AG08396 (cell line): ENCODE measurements at regions not wholly inside any gene's neighbourhood (a gene's known extent, or its start where the extent isn't known, plus 50 kb on each side); places are given as distances from the start of the nearest gene placed in this dataset.

Experiments
- DNase-seq: peaks from one replicate; pipeline ENCODE4 v3.0.0; 2012; ENCODE audit warnings: low spot score, mixed read lengths

- DNase-seq: no peak
Observed at GRCh38 chr1:29868944-29869343, 632.6 kb downstream of the PTPRU start.

GRCh38 chr1:29868096-29868495 is 631.8 kb downstream of the PTPRU start:
- no peak for DNase-seq

- no peak for DNase-seq
Observed at GRCh38 chr1:29865051-29865450, 628.7 kb downstream of the PTPRU start.

- DNase-seq: no peak
Observed at GRCh38 chr1:29864431-29865022, 628.2 kb downstream of the PTPRU start.

- no peak for DNase-seq
Observed at GRCh38 chr1:29861922-29862321, 625.6 kb downstream of the PTPRU start.

GRCh38 chr1:29861446-29861845 is 625.1 kb downstream of the PTPRU start:
- no peak for DNase-seq

- no peak for DNase-seq
Observed at GRCh38 chr1:29860681-29861080, 624.4 kb downstream of the PTPRU start.

GRCh38 chr1:29860056-29860455 is 623.7 kb downstream of the PTPRU start:
- DNase-seq: no peak

- DNase-seq: no peak
Observed at GRCh38 chr1:29859126-29859525, 622.8 kb downstream of the PTPRU start.

GRCh38 chr1:29858646-29859045 is 622.3 kb downstream of the PTPRU start:
- DNase-seq: no peak

GRCh38 chr1:29856340-29857114 is 620.2 kb downstream of the PTPRU start:
- no peak for DNase-seq

GRCh38 chr1:29855561-29856160 is 619.3 kb downstream of the PTPRU start:
- no peak for DNase-seq

GRCh38 chr1:29854700-29855276 is 618.5 kb downstream of the PTPRU start:
- no peak for DNase-seq

- DNase-seq: no peak
Observed at GRCh38 chr1:29853716-29854330, 617.5 kb downstream of the PTPRU start.

GRCh38 chr1:29852248-29852647 is 615.9 kb downstream of the PTPRU start:
- DNase-seq: no peak

- DNase-seq: no peak
Observed at GRCh38 chr1:29851691-29852090, 615.4 kb downstream of the PTPRU start.

- no peak for DNase-seq
Observed at GRCh38 chr1:29849991-29850757, 613.9 kb downstream of the PTPRU start.

- peak; percentile 17 for DNase-seq
Observed at GRCh38 chr1:29849038-29849750, 612.9 kb downstream of the PTPRU start.

- DNase-seq: no peak
Observed at GRCh38 chr1:29845910-29846309, 609.6 kb downstream of the PTPRU start.

- DNase-seq: no peak
Observed at GRCh38 chr1:29842130-29842529, 605.8 kb downstream of the PTPRU start.

GRCh38 chr1:29839726-29840125 is 603.4 kb downstream of the PTPRU start:
- no peak for DNase-seq
